Ovary (tissue), 3 donors: ENCODE measurements at regions not wholly inside any gene's neighbourhood (a gene's known extent, or its start where the extent isn't known, plus 50 kb on each side); places are given as distances from the start of the nearest gene placed in this dataset.

Source experiments
- CTCF ChIP-seq, 3 donors: fragments of 450-650 bp in 2 of 3; fragments of 200-600 bp in 1 of 3; IDR thresholded peaks; one replicate each; pipeline versions ENCODE4 v1.5.1 to v1.8.0; 2016 to 2022; ENCODE audit warnings: antibody characterized with exemption in 3 of 3, mild to moderate bottlenecking in 1 of 3
- POLR2A ChIP-seq: fragments of 450-650 bp; IDR thresholded peaks from one replicate; pipeline ENCODE4 v1.6.1; 2017; ENCODE audit warnings: antibody characterized with exemption, mild to moderate bottlenecking, moderate library complexity
- donor health status: DM: no; HTN: no; CAD: no.

DNA sequence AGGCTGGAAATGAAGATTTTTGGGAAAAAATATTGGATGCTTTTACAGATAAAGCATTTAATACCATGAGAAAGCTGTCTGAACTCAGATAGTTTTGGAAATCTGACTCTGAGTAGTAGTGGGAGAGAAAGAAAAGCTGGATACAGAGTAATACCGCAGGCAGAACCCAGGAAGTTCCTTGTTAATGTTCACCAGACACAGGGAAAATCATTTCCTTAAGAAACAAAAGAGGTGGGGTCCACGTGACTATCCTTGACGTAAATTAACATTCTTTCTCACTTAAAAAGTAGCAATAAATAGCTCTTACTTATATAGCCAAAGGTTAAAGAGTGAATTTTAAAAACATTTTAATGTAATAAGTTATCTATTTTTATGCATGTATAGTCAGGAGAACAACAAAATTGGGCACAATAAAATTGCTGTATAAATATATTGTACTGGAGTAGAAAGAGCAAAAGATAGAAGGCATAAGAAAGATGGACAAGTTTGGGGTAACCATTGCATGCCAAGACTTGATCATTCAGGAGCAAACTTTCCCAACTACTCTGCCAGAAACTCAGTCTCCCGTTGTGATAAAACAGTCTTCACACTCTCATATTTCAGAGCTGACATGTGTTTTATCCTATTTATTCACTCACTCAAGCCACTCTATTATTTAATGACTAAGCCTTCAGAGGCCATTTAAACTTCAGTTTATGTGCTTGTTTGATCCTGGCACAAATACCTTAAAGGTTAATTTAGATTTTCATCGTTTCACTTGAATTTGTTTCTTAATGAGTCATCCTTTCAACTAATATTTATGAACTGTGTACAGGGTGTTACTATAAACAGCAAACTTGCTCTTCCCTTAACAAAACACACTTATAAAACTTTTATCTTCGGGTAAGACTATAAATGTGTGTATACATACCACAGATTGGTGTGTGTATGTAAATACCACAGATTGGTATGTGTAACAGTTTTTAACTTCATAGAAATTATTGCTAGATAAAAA, 143.1 kb downstream of the GNAI1 start:
- TF ChIP-seq CTCF (IDR thresholded peaks at IDR 0.05) (no peak), POLR2A (no peak)
